ENCODE measurements at regions not wholly inside any gene's neighbourhood (a gene's known extent, or its start where the extent isn't known, plus 50 kb on each side); places are given as distances from the start of the nearest gene placed in this dataset.

GRCh38 chr10:83354456-83354855, 784.9 kb upstream of the GHITM start:
- TF ChIP-seq CTCF (IDR thresholded peaks at IDR 0.05) (no peak), ZFX (IDR thresholded peaks at IDR 0.05; ENCODE audit: borderline replicate concordance) (no peak)
